Heart left ventricle (tissue), 16 donors: ENCODE measurements at regions not wholly inside any gene's neighbourhood (a gene's known extent, or its start where the extent isn't known, plus 50 kb on each side); places are given as distances from the start of the nearest gene placed in this dataset.
A peak's percentile ranks its signal among the peaks of the same experiment; 100 is the strongest.
"Not testable (repeated sequence)": the region's sequence is repeated elsewhere in the genome, so short reads cannot be mapped to it uniquely, and the experiment has no call there.

Experiments
- ATAC-seq, 4 donors: fragments of 200-7000 bp; cut with Tn5 transposase; one replicate each; pipeline ENCODE4 v1.9.1; 2020 to 2022; ENCODE audit warnings: moderate library complexity in 4 of 4, mild to moderate bottlenecking in 3 of 4, moderate number of reproducible peaks in 1 of 4
- DNase-seq, 5 donors: peaks; one replicate each; pipeline ENCODE4 v3.0.0-alpha.2; 2020
- H3K27ac ChIP-seq, 12 donors: fragments of 200-600 bp; sonication (generic) in 4 of 12; one replicate each; pipeline versions ENCODE4 v1.5.0 to v1.8.0; 2016 to 2022; ENCODE audit warnings: mild to moderate bottlenecking in 2 of 12
- H3K27me3 ChIP-seq, 9 donors: fragments of 200-600 bp; sonication (generic) in 2 of 9; one replicate each; pipeline versions ENCODE4 v1.5.1 to v1.8.0; 2016 to 2022; ENCODE audit warnings: mild to moderate bottlenecking in 3 of 9
- H3K36me3 ChIP-seq, 9 donors: fragments of 200-600 bp; sonication (generic) in 2 of 9; one replicate each; pipeline versions ENCODE4 v1.5.0 to v1.8.0; 2018 to 2022; ENCODE audit warnings: mild to moderate bottlenecking in 2 of 9
- H3K4me1 ChIP-seq, 12 donors: fragments of 200-600 bp; sonication (generic) in 4 of 12; one replicate each; pipeline versions ENCODE4 v1.5.0 to v1.8.0; 2016 to 2022; ENCODE audit warnings: mild to moderate bottlenecking in 3 of 12
- H3K4me3 ChIP-seq, 12 donors: fragments of 200-600 bp; sonication (generic) in 4 of 12; one replicate each; pipeline versions ENCODE4 v1.5.0 to v1.8.0; 2017 to 2022; ENCODE audit warnings: mild to moderate bottlenecking in 9 of 12, moderate library complexity in 4 of 12
- H3K9me3 ChIP-seq, 12 donors: fragments of 200-600 bp; sonication (generic) in 4 of 12; one replicate each; pipeline versions ENCODE4 v1.5.0 to v1.8.0; 2016 to 2022; ENCODE audit warnings: mild to moderate bottlenecking in 1 of 12
- POLR2A ChIP-seq, 2 donors: fragments of 450-650 bp; IDR thresholded peaks; one replicate each; pipeline ENCODE4 v1.6.1; 2017; ENCODE audit warnings: antibody characterized with exemption in 2 of 2, mild to moderate bottlenecking in 2 of 2, moderate library complexity in 2 of 2
- WGBS, 4 donors: extraction: QIAGEN DNeasy Blood & Tissue Kit in 2 of 4; methylation state at CpG; one replicate each; pipeline versions ENCODE4 v1.1.5 to v1.1.7; 2013 to 2018; 5-methylcytosine and 5-hydroxymethylcytosine counted together
- intact Hi-C, 10 donors: fragments of 100-400 bp; cut with DNase I; formaldehyde crosslinking; loops; one replicate each; pipeline versions ENCODE4 v1.11.1 to v1.14.2; 2022
- TF ChIP-seq, protein P1 (sequence below), 12 donors: fragments of 200-600 bp; sonication (generic) in 4 of 12; IDR thresholded peaks; one replicate each; pipeline versions ENCODE4 v1.5.0 to v1.8.0; 2018 to 2022; ENCODE audit warnings: antibody characterized with exemption in 12 of 12, mild to moderate bottlenecking in 5 of 12
- donor health status: ischemic (EF 13 %, LVEDD 7.1; RV severe dilation, severe dysfunction).
- donor health status: healthy with polysubstance abuse.
- donor health status: DM: no; HTN: yes; CAD: no.
- donor health status: DM: no; HTN: no; CAD: no.
- donor health status: ischemic (EF 25% LVEDD 6.9; RV normal size, moderate dysfunction).
- donor health status: ischemic (EF 25% LVEDD 5.7; RV mildly dilated, moderate dysfunction).
- donor health status: healthy.
- donor health status: DM: yes; HTN: yes; CAD: no.
- donor health status: ischemic (EF 35%, LVEDD 5.7; RV mildly dilated, moderate dysfunction).
- donor health status: nonischemic (EF 11% LVEDD 7.7; RV severe dilation, severe dysfunction).
- donor health status: DM: yes; HTN: yes; CAD: no.
- donor health status: PGD.
- donor health status: ischemic (EF 29% LVEDD 5.4; RV normal size, mild dysfunction).
- donor health status: nonischemic (EF 23%, LVEDD 6.1; RV moderate dilation, normal function).

DNA sequence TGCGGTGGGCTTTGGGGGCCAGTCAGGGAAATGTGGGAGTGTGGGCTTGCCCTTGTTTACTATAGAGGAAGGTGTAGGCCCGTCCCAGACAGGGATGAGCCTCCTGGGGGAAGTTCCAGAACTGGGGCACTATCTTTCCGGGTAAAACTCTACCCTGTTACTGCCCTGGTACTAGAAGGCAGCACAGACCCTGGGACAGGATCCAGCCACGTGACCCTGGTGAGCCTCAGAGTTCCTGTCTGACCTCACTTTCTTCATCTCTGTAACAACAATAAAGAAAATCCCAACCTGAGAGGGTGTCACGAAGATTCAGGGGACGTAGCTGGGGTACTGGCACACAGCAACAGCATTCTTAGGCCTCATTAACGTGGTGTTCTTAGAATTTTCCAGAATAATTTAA lies 239.6 kb upstream of the FOXF1 start:
- WGBS, 4 donors, result 48 to 61% (median 51%) methylated on average over 6 to 7 of the region's 7 CpGs
- no peaks in the 10 kb centered on the region for H3K4me1 ChIP-seq
- DNase-seq (no peak), ATAC-seq (no peak)
- intact Hi-C loops, result no loop called here
- no peaks in the 10 kb centered on the region for H3K36me3 ChIP-seq
- no peak for TF ChIP-seq POLR2A (IDR thresholded peaks at IDR 0.05)
- TF ChIP-seq, protein P1, sequence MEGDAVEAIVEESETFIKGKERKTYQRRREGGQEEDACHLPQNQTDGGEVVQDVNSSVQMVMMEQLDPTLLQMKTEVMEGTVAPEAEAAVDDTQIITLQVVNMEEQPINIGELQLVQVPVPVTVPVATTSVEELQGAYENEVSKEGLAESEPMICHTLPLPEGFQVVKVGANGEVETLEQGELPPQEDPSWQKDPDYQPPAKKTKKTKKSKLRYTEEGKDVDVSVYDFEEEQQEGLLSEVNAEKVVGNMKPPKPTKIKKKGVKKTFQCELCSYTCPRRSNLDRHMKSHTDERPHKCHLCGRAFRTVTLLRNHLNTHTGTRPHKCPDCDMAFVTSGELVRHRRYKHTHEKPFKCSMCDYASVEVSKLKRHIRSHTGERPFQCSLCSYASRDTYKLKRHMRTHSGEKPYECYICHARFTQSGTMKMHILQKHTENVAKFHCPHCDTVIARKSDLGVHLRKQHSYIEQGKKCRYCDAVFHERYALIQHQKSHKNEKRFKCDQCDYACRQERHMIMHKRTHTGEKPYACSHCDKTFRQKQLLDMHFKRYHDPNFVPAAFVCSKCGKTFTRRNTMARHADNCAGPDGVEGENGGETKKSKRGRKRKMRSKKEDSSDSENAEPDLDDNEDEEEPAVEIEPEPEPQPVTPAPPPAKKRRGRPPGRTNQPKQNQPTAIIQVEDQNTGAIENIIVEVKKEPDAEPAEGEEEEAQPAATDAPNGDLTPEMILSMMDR (IDR thresholded peaks at IDR 0.05), result no peak
- peaks cover 0 to 7% (median 0%) of the 10 kb centered on the region in 12 donors for H3K9me3 ChIP-seq
- H3K4me3 ChIP-seq, result no peak overlapping the region
- H3K27ac ChIP-seq, result no peak overlapping the region
- peaks cover 0 to 21% (median 6%) of the 10 kb centered on the region in 9 donors for H3K27me3 ChIP-seq

DNA sequence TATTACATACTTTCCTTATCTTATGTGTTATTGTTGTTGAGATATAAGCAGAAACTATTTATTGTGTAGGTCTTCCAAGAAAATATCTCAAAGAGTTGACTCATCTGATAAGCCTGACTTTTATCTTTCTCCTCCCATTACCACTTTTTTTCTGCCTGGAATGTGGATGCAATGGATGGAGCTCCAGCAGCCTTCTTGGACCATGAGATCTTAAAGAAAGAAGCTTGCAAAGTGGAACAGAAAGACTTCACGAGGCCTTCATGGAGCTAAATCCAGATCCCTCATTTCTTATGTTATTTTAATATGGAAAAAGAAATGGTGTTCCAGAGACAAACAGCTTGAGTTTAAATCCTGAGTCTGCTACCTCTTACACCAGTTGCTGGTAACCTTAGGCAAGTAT lies 237.6 kb upstream of the FOXF1 start:
- H3K27ac ChIP-seq, result no peak overlapping the region
- peaks cover 0 to 27% (median 9%) of the 10 kb centered on the region in 9 donors for H3K27me3 ChIP-seq
- peaks cover 0 to 7% (median 0%) of the 10 kb centered on the region in 12 donors for H3K9me3 ChIP-seq
- no peaks in the 10 kb centered on the region for H3K36me3 ChIP-seq
- intact Hi-C loops, result no loop called here
- no peak overlapping the region for H3K4me3 ChIP-seq
- 80 to 95% (median 89%) methylated on average over 1 of the region's 1 CpG for WGBS, 4 donors
- ATAC-seq, result no peak
- H3K4me1 ChIP-seq, result no peaks in the 10 kb centered on the region
- no peak for TF ChIP-seq POLR2A (IDR thresholded peaks at IDR 0.05)
- TF ChIP-seq, protein P1 (IDR thresholded peaks at IDR 0.05), result no peak
- no peak for DNase-seq

DNA sequence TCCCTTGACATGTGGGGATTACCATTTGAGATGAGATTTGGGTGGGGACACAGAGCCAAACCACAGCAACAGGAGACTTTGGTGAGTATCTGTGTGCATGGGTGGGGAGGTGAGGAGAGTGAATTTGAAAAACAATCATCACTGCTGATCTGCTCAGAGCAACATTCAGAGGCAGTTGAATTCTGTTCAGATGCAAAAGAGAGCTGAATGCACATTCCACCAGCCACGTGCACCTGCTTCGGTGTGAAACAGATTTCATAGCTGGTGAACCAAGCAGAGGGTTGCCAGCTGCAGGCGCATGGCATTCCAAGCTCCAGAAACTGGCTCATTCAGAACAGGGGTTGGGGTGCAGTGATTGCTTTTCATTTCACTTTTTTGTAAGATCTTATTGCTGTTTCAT lies 233.1 kb upstream of the FOXF1 start:
- DNase-seq (no peak), ATAC-seq (no peak)
- H3K36me3 ChIP-seq, result no peaks in the 10 kb centered on the region
- TF ChIP-seq POLR2A (IDR thresholded peaks at IDR 0.05), result no peak
- TF ChIP-seq, protein P1 (IDR thresholded peaks at IDR 0.05), result no peak
- peaks cover 0 to 31% (median 12%) of the 10 kb centered on the region in 9 donors for H3K27me3 ChIP-seq
- 43 to 57% (median 55%) methylated on average over 3 of the region's 3 CpGs for WGBS, 4 donors
- intact Hi-C loops, result no loop called here
- H3K4me3 ChIP-seq, result no peak overlapping the region
- peaks cover 0 to 7% (median 0%) of the 10 kb centered on the region in 12 donors for H3K9me3 ChIP-seq
- no peak overlapping the region for H3K27ac ChIP-seq
- no peaks in the 10 kb centered on the region for H3K4me1 ChIP-seq

DNA sequence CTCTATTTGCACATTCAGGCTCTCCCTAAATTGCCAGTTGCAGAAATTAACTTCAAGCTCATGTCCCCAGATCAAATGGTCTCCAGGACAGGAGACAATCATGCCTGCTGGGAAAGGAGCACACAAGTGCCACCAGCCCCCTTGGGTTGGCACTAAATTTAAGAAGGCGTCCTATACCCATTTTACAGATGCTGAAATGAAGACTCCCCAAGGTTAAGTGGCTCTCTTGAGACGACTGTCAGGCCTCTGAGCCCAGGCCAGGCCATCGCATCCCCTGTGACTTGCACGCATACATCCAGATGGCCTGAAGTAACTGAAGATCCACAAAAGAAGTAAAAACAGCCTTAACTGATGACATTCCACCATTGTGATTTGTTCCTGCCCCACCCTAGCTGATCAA lies 232.5 kb upstream of the FOXF1 start:
- intact Hi-C loops, ATAC-seq, H3K27ac ChIP-seq, H3K9me3 ChIP-seq, H3K36me3 ChIP-seq, H3K4me3 ChIP-seq, DNase-seq, H3K4me1 ChIP-seq: not testable (repeated sequence)
- peaks cover 0 to 33% (median 12%) of the 10 kb centered on the region in 9 donors for H3K27me3 ChIP-seq
- 83 to 92% (median 85%) methylated on average over 3 to 4 of the region's 4 CpGs for WGBS, 4 donors

DNA sequence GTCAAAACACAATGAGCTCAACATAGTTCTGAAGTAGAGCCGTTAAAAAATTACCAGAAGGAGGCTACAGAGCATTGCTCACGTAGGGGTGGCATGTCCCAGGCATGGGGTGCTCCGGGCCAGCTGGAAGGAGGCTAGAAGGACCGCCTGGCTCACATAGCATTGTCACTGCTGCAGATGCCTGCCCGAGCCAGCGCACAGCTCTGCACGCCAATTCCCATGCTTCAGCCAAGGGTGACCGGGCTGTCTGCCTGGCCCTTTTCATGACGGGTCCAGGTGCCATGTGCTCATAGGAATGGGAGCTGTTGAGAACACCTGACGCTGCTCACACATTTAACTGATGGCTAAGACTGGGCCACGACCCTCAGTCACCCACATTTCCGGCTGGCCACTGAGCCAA lies 228.9 kb upstream of the FOXF1 start:
- H3K27me3 ChIP-seq, result peaks cover 5 to 58% (median 25%) of the 10 kb centered on the region in 9 donors
- TF ChIP-seq, protein P1 (IDR thresholded peaks at IDR 0.05), result no peak
- TF ChIP-seq POLR2A (IDR thresholded peaks at IDR 0.05), result no peak
- H3K4me3 ChIP-seq, result no peak overlapping the region
- WGBS, 4 donors, result 78 to 83% (median 82%) methylated on average over 8 to 12 of the region's 12 CpGs
- H3K4me1 ChIP-seq, result peaks cover 0 to 2% (median 0%) of the 10 kb centered on the region in 12 donors
- H3K27ac ChIP-seq, result peak overlapping the region in 1 of 12 donors; percentile 3
- ATAC-seq (no peak), DNase-seq (no peak)
- H3K36me3 ChIP-seq, result no peaks in the 10 kb centered on the region
- intact Hi-C loops, result no loop called here
- H3K9me3 ChIP-seq, result no peaks in the 10 kb centered on the region
